GM23248 (cell line): ENCODE measurements at regions not wholly inside any gene's neighbourhood (a gene's known extent, or its start where the extent isn't known, plus 50 kb on each side); places are given as distances from the start of the nearest gene placed in this dataset.

ENCODE experiments used
- EZH2 ChIP-seq: fragments of 200-600 bp; sonication (generic); IDR thresholded peaks from 2 replicates; pipeline ENCODE4 v1.6.1; 2018; ENCODE audit warnings: antibody characterized with exemption, mild to moderate bottlenecking; ENCODE audit not compliant: insufficient read depth, poor library complexity, severe bottlenecking
- EZH2phosphoT487 ChIP-seq: fragments of 200-600 bp; sonication (generic); IDR thresholded peaks from 2 replicates; pipeline ENCODE4 v1.6.1; 2018; ENCODE audit warnings: antibody characterized with exemption, moderate library complexity, mild to moderate bottlenecking, low read depth; ENCODE audit not compliant: insufficient read depth

DNA sequence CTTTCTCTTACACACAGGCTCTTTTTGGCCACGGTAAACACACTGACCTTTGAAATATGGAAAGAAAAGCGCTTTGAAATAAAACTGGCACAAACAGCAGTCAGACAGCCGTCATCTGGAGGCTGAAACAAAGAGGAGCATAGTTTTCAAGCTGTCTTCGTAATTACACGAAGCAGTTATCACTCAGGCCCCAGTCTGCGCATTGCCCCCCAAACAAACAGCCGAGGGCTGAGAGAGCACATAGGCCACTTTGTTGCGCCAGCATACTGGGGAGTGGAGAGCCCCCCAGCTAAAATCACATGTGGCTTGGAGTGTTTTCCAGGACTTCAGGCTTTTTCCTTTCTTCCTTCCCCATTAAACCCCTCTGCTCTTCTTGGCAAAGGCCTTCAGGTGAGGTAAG, 142.9 kb upstream of the BTG1 start:
- no peak for TF ChIP-seq EZH2
- TF ChIP-seq EZH2phosphoT487, result no peak
